ENCODE measurements at regions not wholly inside any gene's neighbourhood (a gene's known extent, or its start where the extent isn't known, plus 50 kb on each side); places are given as distances from the start of the nearest gene placed in this dataset.

GRCh38 chr1:95438218-95438948, 204.4 kb downstream of the RWDD3 start:
- TF ChIP-seq POLR2A (IDR thresholded peaks at IDR 0.05) = no peak
- TF ChIP-seq CTCF (IDR thresholded peaks at IDR 0.05) = no peak

GRCh38 chr1:95440511-95440910, 206.5 kb downstream of the RWDD3 start:
- no peaks in the 10 kb centered on the region for H3K9me3 ChIP-seq
- no peak overlapping the region for H3K27ac ChIP-seq
- TF ChIP-seq CTCF (IDR thresholded peaks at IDR 0.05) (no peak), POLR2A (IDR thresholded peaks at IDR 0.05) (no peak)
- no peak overlapping the region for H3K4me3 ChIP-seq
- ATAC-seq (no peak), DNase-seq (no peak)
- intact Hi-C loops (cut with DNase I) = no loop called here
- 56 to 57% methylated on average over 4 of the region's 4 CpGs for WGBS, 2 donors
- no peaks in the 10 kb centered on the region for H3K4me1 ChIP-seq
- no peaks in the 10 kb centered on the region for H3K27me3 ChIP-seq
- no peaks in the 10 kb centered on the region for H3K36me3 ChIP-seq (replicated peaks in 1 of 2; ENCODE audit: insufficient read depth in 1 of 2, low read depth in 2 of 2)

More at GRCh38 chr1:95438218-95438948, 204.4 kb downstream of the RWDD3 start:
- Histone ChIP-seq H3K27ac (no peak overlapping the region), H3K4me1 (no peaks in the 10 kb centered on the region), H3K27me3 (no peaks in the 10 kb centered on the region), H3K4me3 (no peak overlapping the region), H3K36me3 (replicated peaks in 1 of 2; ENCODE audit: insufficient read depth in 1 of 2, low read depth in 2 of 2) (no peaks in the 10 kb centered on the region), H3K9me3 (no peaks in the 10 kb centered on the region)
- 29 to 35% methylated on average over 4 of the region's 4 CpGs for WGBS, 2 donors
- intact Hi-C loops (cut with DNase I) = no loop called here
- no peak for DNase-seq
- ATAC-seq = no peak

- TF ChIP-seq CTCF (IDR thresholded peaks at IDR 0.05) (no peak), POLR2A (IDR thresholded peaks at IDR 0.05) (no peak)
- WGBS, 2 donors = 93% methylated on average over 2 to 3 of the region's 3 CpGs
These were observed 215.5 kb downstream of the RWDD3 start for GRCh38 chr1:95449516-95449915.

GRCh38 chr1:95451054-95451453, 217.0 kb downstream of the RWDD3 start:
- DNase-seq (peak; percentile 9 to 24 (median 20)), ATAC-seq (peak; percentile 62)
- Histone ChIP-seq H3K4me3 (no peak overlapping the region), H3K9me3 (no peaks in the 10 kb centered on the region), H3K27ac (no peak overlapping the region), H3K27me3 (no peaks in the 10 kb centered on the region), H3K36me3 (replicated peaks in 1 of 2; ENCODE audit: insufficient read depth in 1 of 2, low read depth in 2 of 2) (no peaks in the 10 kb centered on the region), H3K4me1 (no peaks in the 10 kb centered on the region)
- intact Hi-C loops (cut with DNase I) = no loop called here
- peak in 6 of 7 experiments; percentile 28 to 54 (median 46) for TF ChIP-seq CTCF (IDR thresholded peaks at IDR 0.05)
- TF ChIP-seq POLR2A (IDR thresholded peaks at IDR 0.05) = no peak
- WGBS, 2 donors = 54 to 65% methylated on average over 3 of the region's 3 CpGs

More at GRCh38 chr1:95449516-95449915, 215.5 kb downstream of the RWDD3 start:
- ATAC-seq (no peak), DNase-seq (no peak)
- no peaks in the 10 kb centered on the region for H3K36me3 ChIP-seq (replicated peaks in 1 of 2; ENCODE audit: insufficient read depth in 1 of 2, low read depth in 2 of 2)
- no peak overlapping the region for H3K27ac ChIP-seq
- no peak overlapping the region for H3K4me3 ChIP-seq
- no peaks in the 10 kb centered on the region for H3K9me3 ChIP-seq
- no peaks in the 10 kb centered on the region for H3K4me1 ChIP-seq
- no peaks in the 10 kb centered on the region for H3K27me3 ChIP-seq
- intact Hi-C loops (cut with DNase I) = no loop called here

GRCh38 chr1:95451904-95452303, 217.9 kb downstream of the RWDD3 start:
- no peak for TF ChIP-seq POLR2A (IDR thresholded peaks at IDR 0.05)
- TF ChIP-seq CTCF (IDR thresholded peaks at IDR 0.05) = no peak
- DNase-seq = no peak
- intact Hi-C loops (cut with DNase I) = no loop called here
- no peak overlapping the region for H3K4me3 ChIP-seq
- ATAC-seq = no peak
- H3K36me3 ChIP-seq (replicated peaks in 1 of 2; ENCODE audit: insufficient read depth in 1 of 2, low read depth in 2 of 2) = no peaks in the 10 kb centered on the region
- no peaks in the 10 kb centered on the region for H3K27me3 ChIP-seq
- no peaks in the 10 kb centered on the region for H3K9me3 ChIP-seq
- 64 to 73% methylated on average over 3 of the region's 3 CpGs for WGBS, 2 donors
- H3K4me1 ChIP-seq = no peaks in the 10 kb centered on the region
- H3K27ac ChIP-seq = no peak overlapping the region
